Neutrophil (primary cell): ENCODE measurements at regions not wholly inside any gene's neighbourhood (a gene's known extent, or its start where the extent isn't known, plus 50 kb on each side); places are given as distances from the start of the nearest gene placed in this dataset.

Experiments
- H3K27ac ChIP-seq: fragments of 200-600 bp; sonication (generic); 2 replicates; pipeline ENCODE4 v1.5.1; 2016; ENCODE audit warnings: mild to moderate bottlenecking, moderate library complexity
- H3K27me3 ChIP-seq: fragments of 200-600 bp; sonication (generic); 2 replicates; pipeline ENCODE4 v1.6.0; 2016; ENCODE audit warnings: mild to moderate bottlenecking
- H3K36me3 ChIP-seq: fragments of 200-600 bp; sonication (generic); 2 replicates; pipeline ENCODE4 v1.5.1; 2017
- H3K4me1 ChIP-seq, 2 experiments: fragments of 200-600 bp in 1 of 2; sonication (generic) in 1 of 2; 1 replicate in 1 of 2; 2 replicates in 1 of 2; pipeline versions ENCODE4 v1.5.1 to v1.6.1; 2013 to 2016; ENCODE audit warnings: low read depth in 1 of 2, low read length in 1 of 2, mild to moderate bottlenecking in 1 of 2, moderate library complexity in 1 of 2; ENCODE audit not compliant: control insufficient read depth in 1 of 2, insufficient read depth in 1 of 2
- H3K4me3 ChIP-seq, 2 experiments: fragments of 200-600 bp in 1 of 2; sonication (generic) in 1 of 2; 1 replicate in 1 of 2; 2 replicates in 1 of 2; pipeline ENCODE4 v1.5.1; 2013 to 2016; ENCODE audit warnings: low read depth in 1 of 2, low read length in 1 of 2, mild to moderate bottlenecking in 1 of 2, moderate library complexity in 1 of 2
- H3K9me3 ChIP-seq: fragments of 200-600 bp; sonication (generic); 2 replicates; pipeline ENCODE4 v1.5.1; 2016
- CTCF ChIP-seq: fragments of 200-600 bp; sonication (generic); IDR thresholded peaks from 2 replicates; pipeline ENCODE4 v1.5.1; 2016; ENCODE audit warnings: antibody characterized with exemption

- no peaks in the 10 kb centered on the region for H3K4me1 ChIP-seq
- TF ChIP-seq CTCF, result no peak
- H3K27ac ChIP-seq, result no peak overlapping the region
- H3K4me3 ChIP-seq, result no peak overlapping the region
- H3K9me3 ChIP-seq, result no peaks in the 10 kb centered on the region
- H3K36me3 ChIP-seq, result no peaks in the 10 kb centered on the region
- H3K27me3 ChIP-seq, result no peaks in the 10 kb centered on the region
These were observed 98.1 kb upstream of the GALNT5 start for GRCh38 chr2:157159221-157159934.

- Histone ChIP-seq H3K27me3 (no peaks in the 10 kb centered on the region), H3K9me3 (no peaks in the 10 kb centered on the region), H3K4me3 (no peak overlapping the region), H3K27ac (no peak overlapping the region), H3K4me1 (no peaks in the 10 kb centered on the region), H3K36me3 (no peaks in the 10 kb centered on the region)
- no peak for TF ChIP-seq CTCF
These were observed 97.4 kb upstream of the GALNT5 start for GRCh38 chr2:157160111-157160510.

- TF ChIP-seq CTCF, result no peak
- Histone ChIP-seq H3K9me3 (no peaks in the 10 kb centered on the region), H3K27me3 (no peaks in the 10 kb centered on the region), H3K4me1 (no peaks in the 10 kb centered on the region), H3K27ac (no peak overlapping the region), H3K4me3 (no peak overlapping the region), H3K36me3 (no peaks in the 10 kb centered on the region)
These were observed 93.1 kb upstream of the GALNT5 start for GRCh38 chr2:157164370-157164769.

GRCh38 chr2:157164891-157165290, 92.6 kb upstream of the GALNT5 start:
- Histone ChIP-seq H3K9me3 (no peaks in the 10 kb centered on the region), H3K4me1 (no peaks in the 10 kb centered on the region), H3K27ac (no peak overlapping the region), H3K36me3 (no peaks in the 10 kb centered on the region), H3K27me3 (no peaks in the 10 kb centered on the region), H3K4me3 (no peak overlapping the region)
- TF ChIP-seq CTCF, result no peak

GRCh38 chr2:157168501-157168900, 89.0 kb upstream of the GALNT5 start:
- no peak overlapping the region for H3K4me3 ChIP-seq
- H3K27ac ChIP-seq, result no peak overlapping the region
- no peak for TF ChIP-seq CTCF
- no peaks in the 10 kb centered on the region for H3K4me1 ChIP-seq
- H3K27me3 ChIP-seq, result peaks cover 7% of the 10 kb centered on the region
- H3K9me3 ChIP-seq, result no peaks in the 10 kb centered on the region
- no peaks in the 10 kb centered on the region for H3K36me3 ChIP-seq
